ENCODE measurements at regions not wholly inside any gene's neighbourhood (a gene's known extent, or its start where the extent isn't known, plus 50 kb on each side); places are given as distances from the start of the nearest gene placed in this dataset.

- ATAC-seq, result no peak
- no peak for TF ChIP-seq GLIS3 (CRISPR knock-in tag; IDR thresholded peaks at IDR 0.05)
- TF ChIP-seq PPARA (CRISPR knock-in tag; IDR thresholded peaks at IDR 0.05; ENCODE audit: borderline replicate concordance), result no peak
- no peak for TF ChIP-seq ZNF8 (CRISPR knock-in tag; IDR thresholded peaks at IDR 0.05)
- TF ChIP-seq TCF4 (CRISPR knock-in tag; IDR thresholded peaks at IDR 0.05; ENCODE audit: borderline replicate concordance), result no peak
- no peak for TF ChIP-seq SNAI2 (CRISPR knock-in tag; IDR thresholded peaks at IDR 0.05)
- TF ChIP-seq TSHZ2 (CRISPR knock-in tag; IDR thresholded peaks at IDR 0.05), result no peak
- TF ChIP-seq CREB5 (CRISPR knock-in tag; IDR thresholded peaks at IDR 0.05; ENCODE audit: low read depth), result no peak
- TF ChIP-seq CSRNP3 (CRISPR knock-in tag; IDR thresholded peaks at IDR 0.05), result no peak
- TF ChIP-seq ISL1 (CRISPR knock-in tag; IDR thresholded peaks at IDR 0.05), result no peak
- no peak for TF ChIP-seq ZC3H10 (CRISPR knock-in tag; IDR thresholded peaks at IDR 0.05)
- no peak for TF ChIP-seq ZFP3 (CRISPR knock-in tag; IDR thresholded peaks at IDR 0.05)
- no peak for TF ChIP-seq ESRRG (CRISPR knock-in tag; IDR thresholded peaks at IDR 0.05)
- no peak for TF ChIP-seq PATZ1 (CRISPR knock-in tag; IDR thresholded peaks at IDR 0.05; ENCODE audit: borderline replicate concordance)
- TF ChIP-seq OSR1 (CRISPR knock-in tag; IDR thresholded peaks at IDR 0.05), result no peak
- no peak for TF ChIP-seq TOX (CRISPR knock-in tag; IDR thresholded peaks at IDR 0.05; ENCODE audit: borderline replicate concordance)
These were observed 135.4 kb upstream of the SYNPR start for GRCh38 chr3:63142681-63143080.

- no peak for TF ChIP-seq TOX (CRISPR knock-in tag; IDR thresholded peaks at IDR 0.05; ENCODE audit: borderline replicate concordance)
- no peak for ATAC-seq
These were observed 132.0 kb upstream of the SYNPR start for GRCh38 chr3:63146154-63146553.

GRCh38 chr3:63150880-63151279 lies 127.2 kb upstream of the SYNPR start:
- no peak for ATAC-seq
- TF ChIP-seq SNAI2 (CRISPR knock-in tag; IDR thresholded peaks at IDR 0.05) (no peak), ZC3H10 (CRISPR knock-in tag; IDR thresholded peaks at IDR 0.05) (no peak), ZNF70 (CRISPR knock-in tag; IDR thresholded peaks at IDR 0.05) (no peak), POU6F1 (CRISPR knock-in tag; IDR thresholded peaks at IDR 0.05; ENCODE audit: borderline replicate concordance, low read depth) (no peak), OSR1 (CRISPR knock-in tag; IDR thresholded peaks at IDR 0.05) (no peak), BACH2 (CRISPR knock-in tag; IDR thresholded peaks at IDR 0.05; ENCODE audit: borderline replicate concordance) (no peak), ISL1 (CRISPR knock-in tag; IDR thresholded peaks at IDR 0.05) (no peak), ZFP30 (CRISPR knock-in tag; IDR thresholded peaks at IDR 0.05) (no peak), CSDC2 (CRISPR knock-in tag; IDR thresholded peaks at IDR 0.05) (no peak), ARNTL (CRISPR knock-in tag; IDR thresholded peaks at IDR 0.05; ENCODE audit: borderline replicate concordance, low read depth) (no peak), ZNF8 (CRISPR knock-in tag; IDR thresholded peaks at IDR 0.05) (no peak), ZFP3 (CRISPR knock-in tag; IDR thresholded peaks at IDR 0.05) (no peak), ESRRG (CRISPR knock-in tag; IDR thresholded peaks at IDR 0.05) (no peak), GLIS3 (CRISPR knock-in tag; IDR thresholded peaks at IDR 0.05) (no peak), TOX (CRISPR knock-in tag; IDR thresholded peaks at IDR 0.05; ENCODE audit: borderline replicate concordance) (no peak), TSHZ2 (CRISPR knock-in tag; IDR thresholded peaks at IDR 0.05) (no peak), CSRNP3 (CRISPR knock-in tag; IDR thresholded peaks at IDR 0.05) (no peak), CREB5 (CRISPR knock-in tag; IDR thresholded peaks at IDR 0.05; ENCODE audit: low read depth) (no peak)
